Neural progenitor cell (in vitro differentiated cells): ENCODE measurements at regions not wholly inside any gene's neighbourhood (a gene's known extent, or its start where the extent isn't known, plus 50 kb on each side); places are given as distances from the start of the nearest gene placed in this dataset.

Source experiments
- DNase-seq: peaks from one replicate; pipeline ENCODE4 v3.0.0-alpha.2; 2016; ENCODE audit warnings: low spot score
- H2AFZ ChIP-seq: fragments of 200-600 bp; sonication (generic); replicated peaks from 2 replicates; pipeline ENCODE4 v1.6.1; 2016; ENCODE audit warnings: antibody characterized with exemption
- H3F3A ChIP-seq: fragments of 200-600 bp; sonication (generic); 2 replicates; pipeline ENCODE4 v1.6.1; 2016; ENCODE audit warnings: antibody characterized with exemption, low read depth
- H3K27ac ChIP-seq: fragments of 200-600 bp; sonication (generic); 2 replicates; pipeline ENCODE4 v1.5.1; 2016; ENCODE audit warnings: mild to moderate bottlenecking
- H3K27me3 ChIP-seq: fragments of 200-600 bp; sonication (generic); 2 replicates; pipeline ENCODE4 v1.6.1; 2016; ENCODE audit warnings: mild to moderate bottlenecking, moderate library complexity
- H3K36me3 ChIP-seq: fragments of 200-600 bp; sonication (generic); 2 replicates; pipeline ENCODE4 v1.5.1; 2016
- H3K4me1 ChIP-seq: fragments of 200-600 bp; sonication (generic); 2 replicates; pipeline ENCODE4 v1.6.1; 2016; ENCODE audit warnings: mixed run types
- H3K4me2 ChIP-seq: fragments of 200-600 bp; sonication (generic); 2 replicates; pipeline ENCODE4 v1.6.1; 2016
- H3K4me3 ChIP-seq: fragments of 200-600 bp; sonication (generic); 2 replicates; pipeline ENCODE4 v1.5.1; 2016
- H3K79me2 ChIP-seq: fragments of 200-600 bp; sonication (generic); 2 replicates; pipeline ENCODE4 v1.6.1; 2016; ENCODE audit warnings: low read depth
- H3K9ac ChIP-seq: fragments of 200-600 bp; sonication (generic); 2 replicates; pipeline ENCODE4 v1.6.1; 2016
- H3K9me3 ChIP-seq: fragments of 200-600 bp; sonication (generic); 2 replicates; pipeline ENCODE4 v1.5.1; 2016; ENCODE audit warnings: low read depth
- H4K20me1 ChIP-seq: fragments of 200-600 bp; sonication (generic); 2 replicates; pipeline ENCODE4 v1.6.1; 2016; ENCODE audit warnings: low read depth
- H3K27ac Mint-ChIP-seq: 3 replicates; pipeline ENCODE4 v1.8.0; 2021; ENCODE audit warnings: mixed read lengths
- H3K27me3 Mint-ChIP-seq: 2 replicates; pipeline ENCODE4 v1.8.0; 2022; ENCODE audit warnings: low read depth, mild to moderate bottlenecking, inconsistent platforms, moderate library complexity, mixed read lengths; ENCODE audit not compliant: insufficient read depth
- H3K36me3 Mint-ChIP-seq: 3 replicates; pipeline ENCODE4 v1.8.0; 2021; ENCODE audit warnings: mixed read lengths
- H3K4me1 Mint-ChIP-seq: 3 replicates; pipeline ENCODE4 v1.8.0; 2021; ENCODE audit warnings: mixed read lengths
- H3K4me3 Mint-ChIP-seq: 3 replicates; pipeline ENCODE4 v1.8.0; 2021; ENCODE audit warnings: mild to moderate bottlenecking, moderate library complexity, mixed read lengths
- H3K9me3 Mint-ChIP-seq: 3 replicates; pipeline ENCODE4 v1.8.0; 2020; ENCODE audit warnings: mixed read lengths
- CTCF ChIP-seq: fragments of 200-600 bp; sonication (generic); IDR thresholded peaks from 2 replicates; pipeline ENCODE4 v1.5.1; 2017; ENCODE audit warnings: antibody characterized with exemption, mild to moderate bottlenecking
- EZH2 ChIP-seq: fragments of 200-600 bp; sonication (generic); IDR thresholded peaks from 2 replicates; pipeline ENCODE4 v1.6.1; 2017; ENCODE audit warnings: antibody characterized with exemption, mild to moderate bottlenecking, moderate library complexity
- EZH2phosphoT487 ChIP-seq: fragments of 200-600 bp; sonication (generic); IDR thresholded peaks from 2 replicates; pipeline ENCODE4 v1.6.1; 2017; ENCODE audit warnings: antibody characterized with exemption

- H3K4me3 Mint-ChIP-seq: no peak overlapping the region
Observed at GRCh38 chr16:65422934-65423333, 301.1 kb upstream of the CDH11 start.

GRCh38 chr16:65421596-65421995 lies 299.7 kb upstream of the CDH11 start:
- DNase-seq: no peak
- Histone ChIP-seq H3K4me1 (no peaks in the 10 kb centered on the region), H3K27ac (no peak overlapping the region), H3K4me3 (no peak overlapping the region), H4K20me1 (no peaks in the 10 kb centered on the region), H3F3A (no peaks in the 10 kb centered on the region), H3K79me2 (no peaks in the 10 kb centered on the region), H3K27me3 (no peaks in the 10 kb centered on the region), H3K4me2 (no peak overlapping the region), H3K9ac (no peak overlapping the region), H3K36me3 (no peaks in the 10 kb centered on the region), H3K9me3 (no peaks in the 10 kb centered on the region), H2AFZ (no peak overlapping the region)
- H3K9me3 Mint-ChIP-seq: peaks cover 17% of the 10 kb centered on the region
- no peak overlapping the region for H3K4me3 Mint-ChIP-seq
- H3K27me3 Mint-ChIP-seq: peaks cover 2% of the 10 kb centered on the region
- TF ChIP-seq EZH2 (no peak), EZH2phosphoT487 (no peak)
- no peaks in the 10 kb centered on the region for H3K36me3 Mint-ChIP-seq
- H3K27ac Mint-ChIP-seq: no peak overlapping the region
- no peaks in the 10 kb centered on the region for H3K4me1 Mint-ChIP-seq

More at GRCh38 chr16:65422934-65423333, 301.1 kb upstream of the CDH11 start:
- peaks cover 16% of the 10 kb centered on the region for H3K9me3 Mint-ChIP-seq
- no peak overlapping the region for H3K9ac ChIP-seq
- H3K4me3 ChIP-seq: no peak overlapping the region
- H3K4me1 Mint-ChIP-seq: no peaks in the 10 kb centered on the region
- no peaks in the 10 kb centered on the region for H3F3A ChIP-seq
- no peaks in the 10 kb centered on the region for H3K27me3 ChIP-seq
- H3K36me3 ChIP-seq: no peaks in the 10 kb centered on the region
- peaks cover 4% of the 10 kb centered on the region for H3K27me3 Mint-ChIP-seq
- no peak overlapping the region for H3K27ac ChIP-seq
- no peak overlapping the region for H2AFZ ChIP-seq
- no peaks in the 10 kb centered on the region for H4K20me1 ChIP-seq
- no peaks in the 10 kb centered on the region for H3K79me2 ChIP-seq
- no peaks in the 10 kb centered on the region for H3K36me3 Mint-ChIP-seq
- H3K4me1 ChIP-seq: no peaks in the 10 kb centered on the region
- H3K9me3 ChIP-seq: no peaks in the 10 kb centered on the region
- no peak for DNase-seq
- no peak overlapping the region for H3K4me2 ChIP-seq
- no peak for TF ChIP-seq EZH2
- no peak for TF ChIP-seq CTCF
- no peak for TF ChIP-seq EZH2phosphoT487
- no peak overlapping the region for H3K27ac Mint-ChIP-seq

DNA sequence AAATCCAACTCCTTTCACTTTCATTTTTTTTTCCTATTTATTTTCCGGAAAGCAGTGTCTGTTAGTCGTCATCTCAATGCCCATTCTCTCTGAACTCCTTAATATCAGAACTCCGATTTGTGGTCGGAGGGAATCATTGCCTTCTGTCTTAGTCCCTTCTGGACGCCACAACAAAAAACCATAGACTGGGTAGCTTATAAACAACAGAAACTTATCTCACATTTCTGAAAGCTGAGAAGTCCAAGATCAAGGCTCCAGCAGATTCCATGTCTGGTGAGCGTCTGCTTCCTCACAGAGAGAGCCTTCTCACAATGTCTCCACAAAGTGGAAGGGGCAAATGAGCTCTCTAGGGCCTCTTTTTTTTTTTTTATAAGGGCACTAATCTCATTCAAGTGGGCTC lies 296.6 kb upstream of the CDH11 start:
- Histone ChIP-seq H3K79me2 (no peaks in the 10 kb centered on the region), H3F3A (no peaks in the 10 kb centered on the region), H3K9ac (no peak overlapping the region), H4K20me1 (no peaks in the 10 kb centered on the region), H2AFZ (no peak overlapping the region), H3K27me3 (no peaks in the 10 kb centered on the region), H3K4me2 (no peak overlapping the region), H3K36me3 (no peaks in the 10 kb centered on the region), H3K27ac (no peak overlapping the region), H3K4me1 (no peaks in the 10 kb centered on the region), H3K9me3 (no peaks in the 10 kb centered on the region), H3K4me3 (no peak overlapping the region)
- no peaks in the 10 kb centered on the region for H3K36me3 Mint-ChIP-seq
- no peak overlapping the region for H3K4me3 Mint-ChIP-seq
- H3K27me3 Mint-ChIP-seq: peaks cover 3% of the 10 kb centered on the region
- peaks cover 17% of the 10 kb centered on the region for H3K9me3 Mint-ChIP-seq
- no peaks in the 10 kb centered on the region for H3K4me1 Mint-ChIP-seq
- TF ChIP-seq EZH2 (no peak), CTCF (no peak), EZH2phosphoT487 (no peak)
- DNase-seq: no peak
- no peak overlapping the region for H3K27ac Mint-ChIP-seq

GRCh38 chr16:65415460-65415859 lies 293.6 kb upstream of the CDH11 start:
- Histone ChIP-seq H3K27me3 (no peaks in the 10 kb centered on the region), H3K4me1 (no peaks in the 10 kb centered on the region), H3F3A (no peaks in the 10 kb centered on the region), H3K4me3 (no peak overlapping the region), H3K4me2 (no peak overlapping the region), H3K79me2 (no peaks in the 10 kb centered on the region), H4K20me1 (no peaks in the 10 kb centered on the region), H3K9me3 (no peaks in the 10 kb centered on the region), H3K9ac (no peak overlapping the region), H2AFZ (no peak overlapping the region), H3K27ac (no peak overlapping the region), H3K36me3 (no peaks in the 10 kb centered on the region)
- H3K27ac Mint-ChIP-seq: no peak overlapping the region
- no peak overlapping the region for H3K4me3 Mint-ChIP-seq
- H3K9me3 Mint-ChIP-seq: peaks cover 17% of the 10 kb centered on the region
- H3K27me3 Mint-ChIP-seq: peaks cover 3% of the 10 kb centered on the region
- H3K4me1 Mint-ChIP-seq: peaks cover 14% of the 10 kb centered on the region
- no peaks in the 10 kb centered on the region for H3K36me3 Mint-ChIP-seq
- DNase-seq: no peak
- TF ChIP-seq EZH2 (no peak), CTCF (no peak), EZH2phosphoT487 (no peak)
